ENCODE measurements at regions not wholly inside any gene's neighbourhood (a gene's known extent, or its start where the extent isn't known, plus 50 kb on each side); places are given as distances from the start of the nearest gene placed in this dataset.

DNA sequence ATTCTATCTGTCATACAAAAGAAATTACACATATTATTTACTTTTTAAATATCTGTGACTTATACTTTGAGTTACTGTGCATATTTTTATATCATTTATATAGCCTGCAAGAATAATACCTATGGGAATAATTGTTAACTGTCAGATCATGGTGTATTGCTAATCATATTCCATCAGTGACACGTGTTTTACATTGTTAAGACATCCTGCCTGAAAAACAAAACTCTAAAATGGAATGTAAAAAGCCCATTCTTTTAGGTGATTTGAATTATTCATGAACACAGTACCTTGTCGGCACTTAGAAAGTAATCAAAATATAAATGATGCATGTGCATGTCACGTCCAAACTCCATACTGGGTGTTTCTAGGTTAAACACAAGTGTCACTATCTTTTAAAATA, 533.8 kb upstream of the PCDH9 start:
- no peak for TF ChIP-seq CTCF (conservative IDR thresholded peaks at IDR 0.05 in 1 of 2, IDR thresholded peaks at IDR 0.05 in 1 of 2; ENCODE audit: low read depth in 1 of 2, low read length in 2 of 2)
- no peak for TF ChIP-seq EZH2 (IDR thresholded peaks at IDR 0.05; ENCODE audit: low read length, missing control alignments)

Data from fibroblast of lung (primary cell).